Ishikawa (cell line): ENCODE measurements at regions not wholly inside any gene's neighbourhood (a gene's known extent, or its start where the extent isn't known, plus 50 kb on each side); places are given as distances from the start of the nearest gene placed in this dataset.

Source experiments
- CEBPB ChIP-seq: IDR thresholded peaks from 2 replicates; pipeline ENCODE4 v1.6.1; 2012
- CREB1 ChIP-seq: IDR thresholded peaks from 2 replicates; pipeline ENCODE4 v1.6.1; 2012; ENCODE audit warnings: low read depth
- EGR1 ChIP-seq: IDR thresholded peaks from 2 replicates; pipeline ENCODE4 v1.6.1; 2012
- EP300 ChIP-seq: IDR thresholded peaks from 2 replicates; pipeline ENCODE4 v1.6.1; 2012; ENCODE audit warnings: borderline replicate concordance
- NFIC ChIP-seq: IDR thresholded peaks from 2 replicates; pipeline ENCODE4 v1.6.1; 2012
- RAD21 ChIP-seq: IDR thresholded peaks from 2 replicates; pipeline ENCODE4 v1.6.1; 2012; ENCODE audit warnings: low read depth
- TAF1 ChIP-seq: IDR thresholded peaks from 2 replicates; pipeline ENCODE4 v1.6.1; 2012; ENCODE audit warnings: low read depth, mild to moderate bottlenecking
- TEAD4 ChIP-seq: IDR thresholded peaks from 2 replicates; pipeline ENCODE4 v1.6.1; 2012
- YY1 ChIP-seq: IDR thresholded peaks from 2 replicates; pipeline ENCODE4 v1.6.1; 2012; ENCODE audit warnings: low read depth
- ZBTB7A ChIP-seq: IDR thresholded peaks from 2 replicates; pipeline ENCODE4 v1.6.1; 2012; ENCODE audit warnings: low read depth
- TF ChIP-seq, protein P1 (sequence below): IDR thresholded peaks from 2 replicates; pipeline ENCODE4 v1.6.1; 2012
- TF ChIP-seq, protein P2 (sequence below): IDR thresholded peaks from 2 replicates; pipeline ENCODE4 v1.6.1; 2012; ENCODE audit warnings: low read depth, mild to moderate bottlenecking
- TF ChIP-seq, protein P3 (sequence below): IDR thresholded peaks from 2 replicates; pipeline ENCODE4 v1.6.1; 2012

DNA sequence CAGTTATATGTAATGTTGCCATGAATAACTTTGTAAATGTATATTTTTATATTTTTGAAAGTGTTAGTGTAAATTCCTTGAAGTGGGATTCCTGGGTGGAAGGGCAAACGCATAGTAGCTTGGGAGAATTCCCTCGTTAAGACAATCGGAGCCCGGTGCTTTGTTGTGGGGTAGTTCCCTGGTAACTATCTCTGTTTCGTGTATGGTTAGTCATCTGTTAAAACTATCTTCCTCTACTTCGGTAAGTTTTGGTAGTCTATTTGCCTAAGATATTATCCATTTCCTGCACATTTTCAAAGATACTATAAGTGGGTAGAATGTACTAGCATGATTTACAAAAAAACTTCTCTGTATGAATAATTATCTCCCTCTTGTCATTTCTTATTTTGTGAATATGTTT is 113.8 kb upstream of the NRXN1 start:
- TF ChIP-seq CREB1, result no peak
- TF ChIP-seq, protein P1, sequence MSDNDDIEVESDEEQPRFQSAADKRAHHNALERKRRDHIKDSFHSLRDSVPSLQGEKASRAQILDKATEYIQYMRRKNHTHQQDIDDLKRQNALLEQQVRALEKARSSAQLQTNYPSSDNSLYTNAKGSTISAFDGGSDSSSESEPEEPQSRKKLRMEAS, result no peak
- no peak for TF ChIP-seq TAF1
- TF ChIP-seq YY1, result no peak
- TF ChIP-seq EP300, result no peak
- TF ChIP-seq RAD21, result no peak
- TF ChIP-seq, protein P2, sequence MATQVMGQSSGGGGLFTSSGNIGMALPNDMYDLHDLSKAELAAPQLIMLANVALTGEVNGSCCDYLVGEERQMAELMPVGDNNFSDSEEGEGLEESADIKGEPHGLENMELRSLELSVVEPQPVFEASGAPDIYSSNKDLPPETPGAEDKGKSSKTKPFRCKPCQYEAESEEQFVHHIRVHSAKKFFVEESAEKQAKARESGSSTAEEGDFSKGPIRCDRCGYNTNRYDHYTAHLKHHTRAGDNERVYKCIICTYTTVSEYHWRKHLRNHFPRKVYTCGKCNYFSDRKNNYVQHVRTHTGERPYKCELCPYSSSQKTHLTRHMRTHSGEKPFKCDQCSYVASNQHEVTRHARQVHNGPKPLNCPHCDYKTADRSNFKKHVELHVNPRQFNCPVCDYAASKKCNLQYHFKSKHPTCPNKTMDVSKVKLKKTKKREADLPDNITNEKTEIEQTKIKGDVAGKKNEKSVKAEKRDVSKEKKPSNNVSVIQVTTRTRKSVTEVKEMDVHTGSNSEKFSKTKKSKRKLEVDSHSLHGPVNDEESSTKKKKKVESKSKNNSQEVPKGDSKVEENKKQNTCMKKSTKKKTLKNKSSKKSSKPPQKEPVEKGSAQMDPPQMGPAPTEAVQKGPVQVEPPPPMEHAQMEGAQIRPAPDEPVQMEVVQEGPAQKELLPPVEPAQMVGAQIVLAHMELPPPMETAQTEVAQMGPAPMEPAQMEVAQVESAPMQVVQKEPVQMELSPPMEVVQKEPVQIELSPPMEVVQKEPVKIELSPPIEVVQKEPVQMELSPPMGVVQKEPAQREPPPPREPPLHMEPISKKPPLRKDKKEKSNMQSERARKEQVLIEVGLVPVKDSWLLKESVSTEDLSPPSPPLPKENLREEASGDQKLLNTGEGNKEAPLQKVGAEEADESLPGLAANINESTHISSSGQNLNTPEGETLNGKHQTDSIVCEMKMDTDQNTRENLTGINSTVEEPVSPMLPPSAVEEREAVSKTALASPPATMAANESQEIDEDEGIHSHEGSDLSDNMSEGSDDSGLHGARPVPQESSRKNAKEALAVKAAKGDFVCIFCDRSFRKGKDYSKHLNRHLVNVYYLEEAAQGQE, result no peak
- no peak for TF ChIP-seq CEBPB
- no peak for TF ChIP-seq TEAD4
- TF ChIP-seq EGR1, result no peak
- TF ChIP-seq, protein P3, sequence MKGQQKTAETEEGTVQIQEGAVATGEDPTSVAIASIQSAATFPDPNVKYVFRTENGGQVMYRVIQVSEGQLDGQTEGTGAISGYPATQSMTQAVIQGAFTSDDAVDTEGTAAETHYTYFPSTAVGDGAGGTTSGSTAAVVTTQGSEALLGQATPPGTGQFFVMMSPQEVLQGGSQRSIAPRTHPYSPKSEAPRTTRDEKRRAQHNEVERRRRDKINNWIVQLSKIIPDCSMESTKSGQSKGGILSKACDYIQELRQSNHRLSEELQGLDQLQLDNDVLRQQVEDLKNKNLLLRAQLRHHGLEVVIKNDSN, result no peak
- TF ChIP-seq ZBTB7A, result no peak
- no peak for TF ChIP-seq NFIC
